ENCODE measurements at regions not wholly inside any gene's neighbourhood (a gene's known extent, or its start where the extent isn't known, plus 50 kb on each side); places are given as distances from the start of the nearest gene placed in this dataset.

DNA sequence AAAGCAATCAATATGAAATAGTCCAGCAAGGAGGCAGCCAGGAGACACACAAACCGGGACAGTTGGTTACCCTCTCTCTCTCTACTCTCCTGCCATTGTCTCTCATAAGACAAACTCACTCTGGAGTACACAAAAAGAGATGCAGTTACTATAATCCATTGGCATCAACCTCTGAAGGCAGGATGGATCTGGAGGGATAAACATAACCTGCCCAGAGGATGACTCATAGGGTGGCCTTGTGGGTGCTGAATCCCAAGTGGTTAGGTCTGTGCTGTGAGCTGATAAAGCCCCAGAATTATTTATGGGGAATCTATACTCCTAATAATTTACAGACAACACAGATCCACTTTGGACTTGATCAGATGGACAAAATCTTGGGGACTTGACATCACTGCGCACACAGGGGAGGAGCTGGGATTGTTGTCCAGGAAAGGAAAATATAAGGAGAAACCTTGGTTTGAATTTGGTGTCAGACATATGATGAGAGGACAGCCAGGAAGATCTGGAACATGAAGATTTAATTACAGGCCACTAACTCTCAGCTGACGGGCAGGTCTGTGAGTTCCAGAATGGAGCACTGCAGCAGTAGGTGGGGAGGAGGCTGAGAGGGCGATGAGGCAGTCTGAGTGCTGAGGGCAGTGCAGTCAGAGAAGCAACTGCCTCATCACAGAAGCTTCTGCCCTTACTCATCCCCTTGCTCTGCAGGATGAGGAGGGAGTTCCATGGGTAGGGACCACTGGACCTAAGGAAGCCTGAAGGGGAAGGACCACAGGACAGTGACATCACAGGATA, 113.9 kb upstream of the PRSS58 start:
- TF ChIP-seq, protein P1, sequence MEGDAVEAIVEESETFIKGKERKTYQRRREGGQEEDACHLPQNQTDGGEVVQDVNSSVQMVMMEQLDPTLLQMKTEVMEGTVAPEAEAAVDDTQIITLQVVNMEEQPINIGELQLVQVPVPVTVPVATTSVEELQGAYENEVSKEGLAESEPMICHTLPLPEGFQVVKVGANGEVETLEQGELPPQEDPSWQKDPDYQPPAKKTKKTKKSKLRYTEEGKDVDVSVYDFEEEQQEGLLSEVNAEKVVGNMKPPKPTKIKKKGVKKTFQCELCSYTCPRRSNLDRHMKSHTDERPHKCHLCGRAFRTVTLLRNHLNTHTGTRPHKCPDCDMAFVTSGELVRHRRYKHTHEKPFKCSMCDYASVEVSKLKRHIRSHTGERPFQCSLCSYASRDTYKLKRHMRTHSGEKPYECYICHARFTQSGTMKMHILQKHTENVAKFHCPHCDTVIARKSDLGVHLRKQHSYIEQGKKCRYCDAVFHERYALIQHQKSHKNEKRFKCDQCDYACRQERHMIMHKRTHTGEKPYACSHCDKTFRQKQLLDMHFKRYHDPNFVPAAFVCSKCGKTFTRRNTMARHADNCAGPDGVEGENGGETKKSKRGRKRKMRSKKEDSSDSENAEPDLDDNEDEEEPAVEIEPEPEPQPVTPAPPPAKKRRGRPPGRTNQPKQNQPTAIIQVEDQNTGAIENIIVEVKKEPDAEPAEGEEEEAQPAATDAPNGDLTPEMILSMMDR (conservative IDR thresholded peaks at IDR 0.05; ENCODE audit: low read depth, low read length): no peak
- DNase-seq (ENCODE audit: low read depth): no peak
- no peak overlapping the region for H3K4me3 ChIP-seq (ENCODE audit: low read length)

DNA sequence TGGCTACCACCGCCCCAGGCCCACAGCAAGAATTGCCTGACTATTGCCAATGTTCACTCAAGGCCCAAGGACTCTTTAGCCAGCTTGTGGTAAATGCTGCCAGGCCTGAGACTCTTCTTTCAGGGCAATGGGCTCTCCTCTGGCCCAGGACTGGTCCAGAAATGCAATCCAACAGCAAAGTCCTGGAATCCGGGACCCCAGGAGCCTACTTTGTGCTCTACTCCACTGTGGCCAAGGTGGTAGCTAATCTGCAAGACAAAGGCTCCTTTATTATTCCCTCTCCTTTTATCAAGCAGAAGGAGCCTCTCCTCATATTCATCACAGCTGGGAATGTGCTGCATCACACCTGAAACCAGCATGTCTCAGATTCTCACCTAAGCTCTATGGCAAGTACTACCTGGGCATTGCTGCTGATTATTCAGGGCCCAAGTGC, 107.6 kb upstream of the PRSS58 start:
- no peak for DNase-seq (ENCODE audit: low read depth)
- TF ChIP-seq, protein P1 (conservative IDR thresholded peaks at IDR 0.05; ENCODE audit: low read depth, low read length): no peak
- H3K4me3 ChIP-seq (ENCODE audit: low read length): no peak overlapping the region

DNA sequence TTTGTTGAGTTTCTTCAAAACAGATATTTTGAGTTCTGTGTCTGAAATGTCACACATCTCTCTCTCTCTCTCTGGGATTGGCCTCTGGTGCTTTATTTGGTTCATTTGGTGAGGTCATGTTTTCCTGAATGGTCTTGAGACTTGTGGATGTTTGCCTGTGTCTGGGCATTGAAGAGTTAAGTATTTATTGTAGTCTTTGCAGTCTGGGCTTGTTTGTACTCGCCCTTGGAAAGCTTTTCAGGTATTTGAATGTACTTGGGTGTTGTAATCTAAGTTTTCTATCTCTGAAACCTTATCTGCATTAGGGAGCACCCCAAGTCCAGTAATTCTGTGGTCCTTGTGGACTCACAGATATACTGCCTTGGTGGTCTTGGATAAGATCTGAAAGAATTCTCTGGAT, 106.7 kb upstream of the PRSS58 start:
- TF ChIP-seq, protein P1 (conservative IDR thresholded peaks at IDR 0.05; ENCODE audit: low read depth, low read length): no peak
- no peak for DNase-seq (ENCODE audit: low read depth)
- no peak overlapping the region for H3K4me3 ChIP-seq (ENCODE audit: low read length)

DNA sequence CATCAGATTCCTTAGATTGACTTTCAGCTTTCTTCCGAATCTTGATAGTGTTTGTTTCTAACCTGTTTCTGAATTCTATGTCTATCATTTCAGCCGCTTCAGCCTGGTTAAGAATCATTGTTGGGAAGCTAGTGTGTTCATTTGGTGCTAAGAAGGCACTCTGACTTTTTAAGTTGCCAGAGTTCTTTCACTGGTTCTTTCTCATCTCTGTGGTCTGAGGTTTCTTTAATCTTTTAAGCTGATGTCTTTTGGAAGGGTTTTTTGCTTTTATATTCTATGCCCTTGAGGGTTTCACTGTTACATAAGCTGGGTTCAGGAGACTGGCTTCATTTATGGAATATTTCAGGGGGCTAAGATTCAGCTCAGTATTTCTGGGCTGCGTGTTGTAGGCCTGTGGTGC, 104.5 kb upstream of the PRSS58 start:
- no peak overlapping the region for H3K4me3 ChIP-seq (ENCODE audit: low read length)
- TF ChIP-seq, protein P1 (conservative IDR thresholded peaks at IDR 0.05; ENCODE audit: low read depth, low read length): no peak
- DNase-seq (ENCODE audit: low read depth): no peak

DNA sequence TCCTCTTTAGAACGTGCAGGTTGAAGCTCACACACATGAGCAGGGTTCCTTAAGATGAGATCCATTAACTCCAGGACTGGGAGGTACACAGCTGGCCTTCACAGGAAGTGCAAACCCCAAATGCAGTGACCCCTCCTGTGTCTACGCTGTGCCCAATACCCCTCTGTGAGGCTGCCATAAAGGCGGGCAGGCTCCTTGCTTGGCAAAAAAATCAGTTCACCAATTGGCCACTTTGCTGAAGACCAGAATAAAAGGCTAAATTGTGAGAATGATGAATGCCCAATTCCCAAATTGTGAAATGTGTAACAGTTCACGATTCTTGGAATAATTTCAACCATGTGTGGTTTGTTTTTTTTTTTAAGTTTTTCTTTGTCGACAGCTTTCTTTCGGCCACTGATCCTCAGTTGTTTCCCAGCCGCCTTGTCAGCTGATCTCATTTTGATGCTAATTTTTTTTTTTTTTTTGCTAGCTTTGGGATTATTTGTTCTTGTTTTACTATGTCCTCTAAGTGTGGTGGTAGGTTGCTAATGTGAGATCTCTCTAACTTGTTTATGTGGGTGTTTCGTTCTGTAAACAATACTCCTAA, 101.9 kb upstream of the PRSS58 start:
- TF ChIP-seq, protein P1 (conservative IDR thresholded peaks at IDR 0.05; ENCODE audit: low read depth, low read length): no peak
- no peak overlapping the region for H3K4me3 ChIP-seq (ENCODE audit: low read length)
- no peak for DNase-seq (ENCODE audit: low read depth)

DNA sequence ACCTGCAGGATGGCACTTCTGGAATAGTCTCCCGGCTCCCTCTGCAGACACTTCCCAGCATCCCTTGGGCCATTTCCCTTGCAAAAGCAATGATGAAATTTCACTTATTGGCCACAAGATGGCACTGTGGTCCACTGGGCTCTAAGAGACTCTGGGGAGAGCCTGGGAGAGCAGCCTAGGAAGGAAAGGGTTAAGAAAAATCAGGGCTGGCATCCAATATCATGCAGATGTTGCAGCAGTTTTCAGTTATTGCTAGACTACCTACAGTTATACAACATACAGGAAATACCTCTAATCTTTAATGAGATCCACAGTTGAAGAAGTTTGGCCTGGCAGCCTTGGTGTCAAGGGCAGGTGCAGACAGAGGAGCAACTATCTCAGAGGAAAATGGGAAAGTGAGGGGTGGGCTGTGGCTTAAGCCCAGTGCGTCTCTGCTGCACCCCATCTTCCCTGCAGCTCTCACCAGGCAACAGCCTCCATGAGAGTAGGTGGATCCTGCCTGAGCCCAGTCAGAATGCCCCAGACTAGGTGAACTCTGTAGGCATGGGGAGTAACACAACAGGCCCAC, 100.2 kb upstream of the PRSS58 start:
- TF ChIP-seq, protein P1 (conservative IDR thresholded peaks at IDR 0.05; ENCODE audit: low read depth, low read length): peak; percentile 82
- DNase-seq (ENCODE audit: low read depth): no peak

More for the DNA sequence above, 100.2 kb upstream of the PRSS58 start:
- no peak overlapping the region for H3K4me3 ChIP-seq (ENCODE audit: low read length)
